Iris pigment epithelial cell (primary cell): ENCODE measurements at regions not wholly inside any gene's neighbourhood (a gene's known extent, or its start where the extent isn't known, plus 50 kb on each side); places are given as distances from the start of the nearest gene placed in this dataset.

Source experiments
- DNase-seq: peaks from one replicate; pipeline ENCODE4 v3.0.0-alpha.2; 2011; ENCODE audit warnings: low read depth

GRCh38 chr2:42895134-42895790, 102.9 kb upstream of the HAAO start:
- no peak for DNase-seq

- DNase-seq, result no peak
These were observed 100.8 kb upstream of the HAAO start for GRCh38 chr2:42893047-42893758.

- no peak for DNase-seq
These were observed 98.5 kb upstream of the HAAO start for GRCh38 chr2:42890791-42891355.

GRCh38 chr2:42888321-42889245, 96.2 kb upstream of the HAAO start:
- no peak for DNase-seq

GRCh38 chr2:42886921-42887320, 94.5 kb upstream of the HAAO start:
- peak; percentile 45 for DNase-seq

- no peak for DNase-seq
These were observed 90.4 kb upstream of the HAAO start for GRCh38 chr2:42882756-42883155.

- peak; percentile 26 for DNase-seq
These were observed 89.3 kb upstream of the HAAO start for GRCh38 chr2:42881732-42882131.

GRCh38 chr2:42880738-42881690, 88.6 kb upstream of the HAAO start:
- no peak for DNase-seq

- peak; percentile 34 for DNase-seq
These were observed 87.7 kb upstream of the HAAO start for GRCh38 chr2:42879913-42880737.

GRCh38 chr2:42879121-42879705, 86.8 kb upstream of the HAAO start:
- no peak for DNase-seq

GRCh38 chr2:42878581-42878980, 86.2 kb upstream of the HAAO start:
- peak; percentile 38 for DNase-seq

GRCh38 chr2:42877936-42878335, 85.6 kb upstream of the HAAO start:
- DNase-seq, result no peak

- no peak for DNase-seq
These were observed 85.1 kb upstream of the HAAO start for GRCh38 chr2:42877511-42877910.

GRCh38 chr2:42876326-42876751, 84.0 kb upstream of the HAAO start:
- DNase-seq, result no peak

GRCh38 chr2:42875880-42876279, 83.5 kb upstream of the HAAO start:
- DNase-seq, result no peak

GRCh38 chr2:42874949-42875801, 82.8 kb upstream of the HAAO start:
- no peak for DNase-seq

- DNase-seq, result peak; percentile 17
These were observed 80.3 kb upstream of the HAAO start for GRCh38 chr2:42872721-42873120.

GRCh38 chr2:42871372-42871771, 79.0 kb upstream of the HAAO start:
- DNase-seq, result no peak

GRCh38 chr2:42868874-42869273, 76.5 kb upstream of the HAAO start:
- no peak for DNase-seq
